ENCODE measurements at regions not wholly inside any gene's neighbourhood (a gene's known extent, or its start where the extent isn't known, plus 50 kb on each side); places are given as distances from the start of the nearest gene placed in this dataset.

DNA sequence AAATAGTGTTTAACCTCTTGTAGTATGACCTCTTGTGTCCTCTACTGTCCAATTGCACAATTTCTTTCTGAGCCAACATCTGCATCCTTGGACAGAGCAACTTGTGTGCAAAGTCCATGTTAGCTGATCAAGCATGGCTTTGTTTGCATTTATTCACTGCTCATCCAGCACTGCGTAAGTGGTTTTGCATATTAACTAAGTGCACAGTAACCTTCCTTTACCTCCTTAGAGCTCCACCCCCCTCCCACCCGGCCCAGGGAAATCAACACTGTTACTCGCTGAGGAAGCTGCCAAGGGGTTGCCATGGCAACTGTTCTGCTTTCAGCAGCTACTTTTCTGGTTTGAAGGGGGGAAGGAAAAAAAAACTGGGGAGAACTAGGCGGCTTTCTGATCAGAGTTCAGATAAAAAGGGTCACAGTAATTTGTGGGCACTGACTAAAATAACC lies 153.5 kb upstream of the KLF12 start:
- TF ChIP-seq CREB1 (CRISPR knock-in tag; IDR thresholded peaks at IDR 0.05; ENCODE audit: low read depth) (no peak), EZH2phosphoT487 (IDR thresholded peaks at IDR 0.05; ENCODE audit: unreplicated experiment) (no peak), EZH2 (IDR thresholded peaks at IDR 0.05; ENCODE audit: low read depth, unreplicated experiment) (no peak), POLR2AphosphoS5 (IDR thresholded peaks at IDR 0.05; ENCODE audit: low read depth) (no peak), JUNB (IDR thresholded peaks at IDR 0.05; ENCODE audit: unreplicated experiment) (no peak)
- TF ChIP-seq, protein P1, sequence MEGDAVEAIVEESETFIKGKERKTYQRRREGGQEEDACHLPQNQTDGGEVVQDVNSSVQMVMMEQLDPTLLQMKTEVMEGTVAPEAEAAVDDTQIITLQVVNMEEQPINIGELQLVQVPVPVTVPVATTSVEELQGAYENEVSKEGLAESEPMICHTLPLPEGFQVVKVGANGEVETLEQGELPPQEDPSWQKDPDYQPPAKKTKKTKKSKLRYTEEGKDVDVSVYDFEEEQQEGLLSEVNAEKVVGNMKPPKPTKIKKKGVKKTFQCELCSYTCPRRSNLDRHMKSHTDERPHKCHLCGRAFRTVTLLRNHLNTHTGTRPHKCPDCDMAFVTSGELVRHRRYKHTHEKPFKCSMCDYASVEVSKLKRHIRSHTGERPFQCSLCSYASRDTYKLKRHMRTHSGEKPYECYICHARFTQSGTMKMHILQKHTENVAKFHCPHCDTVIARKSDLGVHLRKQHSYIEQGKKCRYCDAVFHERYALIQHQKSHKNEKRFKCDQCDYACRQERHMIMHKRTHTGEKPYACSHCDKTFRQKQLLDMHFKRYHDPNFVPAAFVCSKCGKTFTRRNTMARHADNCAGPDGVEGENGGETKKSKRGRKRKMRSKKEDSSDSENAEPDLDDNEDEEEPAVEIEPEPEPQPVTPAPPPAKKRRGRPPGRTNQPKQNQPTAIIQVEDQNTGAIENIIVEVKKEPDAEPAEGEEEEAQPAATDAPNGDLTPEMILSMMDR (conservative IDR thresholded peaks at IDR 0.05; ENCODE audit: low read depth in 2 of 2): no peak
- TF ChIP-seq, protein P2, sequence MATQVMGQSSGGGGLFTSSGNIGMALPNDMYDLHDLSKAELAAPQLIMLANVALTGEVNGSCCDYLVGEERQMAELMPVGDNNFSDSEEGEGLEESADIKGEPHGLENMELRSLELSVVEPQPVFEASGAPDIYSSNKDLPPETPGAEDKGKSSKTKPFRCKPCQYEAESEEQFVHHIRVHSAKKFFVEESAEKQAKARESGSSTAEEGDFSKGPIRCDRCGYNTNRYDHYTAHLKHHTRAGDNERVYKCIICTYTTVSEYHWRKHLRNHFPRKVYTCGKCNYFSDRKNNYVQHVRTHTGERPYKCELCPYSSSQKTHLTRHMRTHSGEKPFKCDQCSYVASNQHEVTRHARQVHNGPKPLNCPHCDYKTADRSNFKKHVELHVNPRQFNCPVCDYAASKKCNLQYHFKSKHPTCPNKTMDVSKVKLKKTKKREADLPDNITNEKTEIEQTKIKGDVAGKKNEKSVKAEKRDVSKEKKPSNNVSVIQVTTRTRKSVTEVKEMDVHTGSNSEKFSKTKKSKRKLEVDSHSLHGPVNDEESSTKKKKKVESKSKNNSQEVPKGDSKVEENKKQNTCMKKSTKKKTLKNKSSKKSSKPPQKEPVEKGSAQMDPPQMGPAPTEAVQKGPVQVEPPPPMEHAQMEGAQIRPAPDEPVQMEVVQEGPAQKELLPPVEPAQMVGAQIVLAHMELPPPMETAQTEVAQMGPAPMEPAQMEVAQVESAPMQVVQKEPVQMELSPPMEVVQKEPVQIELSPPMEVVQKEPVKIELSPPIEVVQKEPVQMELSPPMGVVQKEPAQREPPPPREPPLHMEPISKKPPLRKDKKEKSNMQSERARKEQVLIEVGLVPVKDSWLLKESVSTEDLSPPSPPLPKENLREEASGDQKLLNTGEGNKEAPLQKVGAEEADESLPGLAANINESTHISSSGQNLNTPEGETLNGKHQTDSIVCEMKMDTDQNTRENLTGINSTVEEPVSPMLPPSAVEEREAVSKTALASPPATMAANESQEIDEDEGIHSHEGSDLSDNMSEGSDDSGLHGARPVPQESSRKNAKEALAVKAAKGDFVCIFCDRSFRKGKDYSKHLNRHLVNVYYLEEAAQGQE (IDR thresholded peaks at IDR 0.05; ENCODE audit: unreplicated experiment): no peak
